ENCODE measurements at regions not wholly inside any gene's neighbourhood (a gene's known extent, or its start where the extent isn't known, plus 50 kb on each side); places are given as distances from the start of the nearest gene placed in this dataset.

GRCh38 chr10:3893901-3894563 is 109.0 kb upstream of the KLF6 start:
- no peak for DNase-seq (ENCODE audit: low read depth)
- no peak for TF ChIP-seq CTCF (IDR thresholded peaks at IDR 0.05; ENCODE audit: insufficient read depth, low read depth, low read length, missing control alignments)
- H3K4me3 ChIP-seq (ENCODE audit: low read length), result no peak overlapping the region

GRCh38 chr10:3892440-3893425 is 107.7 kb upstream of the KLF6 start:
- peak; percentile 50 for DNase-seq (ENCODE audit: low read depth)
- H3K4me3 ChIP-seq (ENCODE audit: low read length), result no peak overlapping the region
- TF ChIP-seq CTCF (IDR thresholded peaks at IDR 0.05; ENCODE audit: insufficient read depth, low read depth, low read length, missing control alignments), result no peak

GRCh38 chr10:3891396-3891795 is 106.4 kb upstream of the KLF6 start:
- no peak overlapping the region for H3K4me3 ChIP-seq (ENCODE audit: low read length)
- no peak for DNase-seq (ENCODE audit: low read depth)
- TF ChIP-seq CTCF (IDR thresholded peaks at IDR 0.05; ENCODE audit: insufficient read depth, low read depth, low read length, missing control alignments), result no peak

- no peak for DNase-seq (ENCODE audit: low read depth)
Observed at GRCh38 chr10:3890602-3891352, 105.8 kb upstream of the KLF6 start.

GRCh38 chr10:3889961-3890522 is 105.0 kb upstream of the KLF6 start:
- no peak overlapping the region for H3K4me3 ChIP-seq (ENCODE audit: low read length)
- TF ChIP-seq CTCF (IDR thresholded peaks at IDR 0.05; ENCODE audit: insufficient read depth, low read depth, low read length, missing control alignments), result no peak
- DNase-seq (ENCODE audit: low read depth), result peak; percentile 71

More at GRCh38 chr10:3890602-3891352, 105.8 kb upstream of the KLF6 start:
- no peak for TF ChIP-seq CTCF (IDR thresholded peaks at IDR 0.05; ENCODE audit: insufficient read depth, low read depth, low read length, missing control alignments)
- no peak overlapping the region for H3K4me3 ChIP-seq (ENCODE audit: low read length)

GRCh38 chr10:3887885-3888476 is 103.0 kb upstream of the KLF6 start:
- DNase-seq (ENCODE audit: low read depth), result peak; percentile 99
- H3K4me3 ChIP-seq (ENCODE audit: low read length), result no peak overlapping the region
- TF ChIP-seq CTCF (IDR thresholded peaks at IDR 0.05; ENCODE audit: insufficient read depth, low read depth, low read length, missing control alignments), result no peak
